Omental fat pad (tissue), 3 donors: ENCODE measurements at regions not wholly inside any gene's neighbourhood (a gene's known extent, or its start where the extent isn't known, plus 50 kb on each side); places are given as distances from the start of the nearest gene placed in this dataset.

ENCODE experiments used
- ATAC-seq: fragments of 150-250 bp; one replicate; pipeline ENCODE4 v1.9.1; 2016; ENCODE audit warnings: mild to moderate bottlenecking, moderate library complexity; ENCODE audit not compliant: low FRiP score
- DNase-seq: peaks from one replicate; pipeline ENCODE4 v3.0.0-alpha.2; 2019; ENCODE audit warnings: low spot score
- TF ChIP-seq, protein P1 (sequence below), 3 donors: fragments of 450-650 bp; IDR thresholded peaks; one replicate each; pipeline ENCODE4 v1.5.1; 2016 to 2017; ENCODE audit warnings: antibody characterized with exemption in 3 of 3, mild to moderate bottlenecking in 3 of 3, moderate library complexity in 2 of 3

DNA sequence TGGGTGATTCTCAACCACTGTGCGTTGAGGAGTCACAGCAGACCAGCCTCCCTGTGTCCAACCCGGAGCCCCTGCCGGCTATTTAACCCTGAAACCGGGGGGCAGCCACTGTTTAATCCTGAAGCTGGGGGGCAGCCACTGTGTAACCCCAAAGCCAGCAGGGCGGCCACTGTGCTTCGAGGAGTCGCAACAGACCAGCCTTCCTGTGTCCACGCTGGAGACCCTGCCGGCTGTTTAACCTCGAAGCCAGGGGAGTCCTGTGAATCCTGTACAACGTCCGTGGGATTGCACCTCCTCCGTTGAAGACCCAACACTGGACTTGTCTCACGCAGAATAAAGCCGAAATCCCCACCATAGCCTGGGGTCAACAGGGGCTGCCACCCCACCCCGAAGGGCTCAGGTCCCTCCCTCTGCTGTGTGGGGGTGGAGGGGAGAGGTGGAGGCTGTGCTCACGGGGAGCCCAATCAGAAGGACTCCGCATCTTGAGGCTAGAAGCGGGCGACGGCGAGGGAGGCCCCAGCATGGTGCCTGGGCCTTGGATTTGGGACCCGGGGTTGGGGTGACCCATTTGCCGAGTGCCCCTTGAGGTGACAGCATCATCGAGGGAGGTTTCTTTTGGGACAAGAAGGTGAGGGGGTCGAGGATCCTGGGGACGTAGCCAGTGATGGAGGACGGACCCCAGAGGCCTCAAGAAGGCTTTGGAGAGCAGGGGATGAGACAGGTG, 94.9 kb downstream of the ADRA2C start:
- TF ChIP-seq, protein P1, sequence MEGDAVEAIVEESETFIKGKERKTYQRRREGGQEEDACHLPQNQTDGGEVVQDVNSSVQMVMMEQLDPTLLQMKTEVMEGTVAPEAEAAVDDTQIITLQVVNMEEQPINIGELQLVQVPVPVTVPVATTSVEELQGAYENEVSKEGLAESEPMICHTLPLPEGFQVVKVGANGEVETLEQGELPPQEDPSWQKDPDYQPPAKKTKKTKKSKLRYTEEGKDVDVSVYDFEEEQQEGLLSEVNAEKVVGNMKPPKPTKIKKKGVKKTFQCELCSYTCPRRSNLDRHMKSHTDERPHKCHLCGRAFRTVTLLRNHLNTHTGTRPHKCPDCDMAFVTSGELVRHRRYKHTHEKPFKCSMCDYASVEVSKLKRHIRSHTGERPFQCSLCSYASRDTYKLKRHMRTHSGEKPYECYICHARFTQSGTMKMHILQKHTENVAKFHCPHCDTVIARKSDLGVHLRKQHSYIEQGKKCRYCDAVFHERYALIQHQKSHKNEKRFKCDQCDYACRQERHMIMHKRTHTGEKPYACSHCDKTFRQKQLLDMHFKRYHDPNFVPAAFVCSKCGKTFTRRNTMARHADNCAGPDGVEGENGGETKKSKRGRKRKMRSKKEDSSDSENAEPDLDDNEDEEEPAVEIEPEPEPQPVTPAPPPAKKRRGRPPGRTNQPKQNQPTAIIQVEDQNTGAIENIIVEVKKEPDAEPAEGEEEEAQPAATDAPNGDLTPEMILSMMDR (IDR thresholded peaks at IDR 0.05) = no peak
- DNase-seq = no peak
- ATAC-seq = no peak

DNA sequence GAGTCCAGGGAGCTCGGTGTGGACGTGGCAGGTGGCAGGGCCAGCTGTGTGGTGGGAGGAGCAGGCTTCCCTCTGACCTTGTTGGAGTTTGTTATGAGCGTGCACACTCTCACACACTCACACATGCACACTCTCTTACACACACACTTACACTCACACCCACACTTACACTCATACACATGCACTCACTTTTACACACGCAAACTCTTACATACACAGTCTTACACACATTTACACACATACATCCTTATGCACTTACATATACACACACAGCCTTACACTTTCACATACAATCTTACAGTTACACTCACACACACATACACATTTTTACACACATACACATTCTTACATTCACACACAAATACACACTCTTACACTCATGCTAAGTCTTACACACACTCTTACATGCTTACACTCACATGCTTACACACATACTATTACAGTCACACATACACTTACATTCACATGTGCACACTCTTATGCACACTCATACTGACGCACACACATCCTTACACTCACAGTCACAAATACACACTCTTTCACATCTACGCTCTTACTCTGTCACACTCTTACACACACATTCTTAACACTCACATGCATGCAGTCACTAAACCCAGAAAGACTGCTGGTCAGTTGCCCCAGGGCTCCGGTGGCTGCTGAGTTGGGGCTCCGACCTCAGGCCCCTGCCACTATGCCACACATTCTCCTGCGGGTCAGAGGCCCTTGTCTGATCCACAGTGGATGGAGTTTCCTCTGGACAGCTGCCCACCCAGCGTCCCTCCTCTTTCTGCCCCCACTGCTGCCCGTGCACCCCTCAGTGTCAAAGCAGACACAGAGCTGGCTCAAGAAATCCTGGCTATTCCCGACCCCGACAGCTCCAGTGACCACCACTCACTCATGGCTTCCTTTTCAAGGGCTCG, 95.8 kb downstream of the ADRA2C start:
- TF ChIP-seq, protein P1 (IDR thresholded peaks at IDR 0.05) = no peak

DNA sequence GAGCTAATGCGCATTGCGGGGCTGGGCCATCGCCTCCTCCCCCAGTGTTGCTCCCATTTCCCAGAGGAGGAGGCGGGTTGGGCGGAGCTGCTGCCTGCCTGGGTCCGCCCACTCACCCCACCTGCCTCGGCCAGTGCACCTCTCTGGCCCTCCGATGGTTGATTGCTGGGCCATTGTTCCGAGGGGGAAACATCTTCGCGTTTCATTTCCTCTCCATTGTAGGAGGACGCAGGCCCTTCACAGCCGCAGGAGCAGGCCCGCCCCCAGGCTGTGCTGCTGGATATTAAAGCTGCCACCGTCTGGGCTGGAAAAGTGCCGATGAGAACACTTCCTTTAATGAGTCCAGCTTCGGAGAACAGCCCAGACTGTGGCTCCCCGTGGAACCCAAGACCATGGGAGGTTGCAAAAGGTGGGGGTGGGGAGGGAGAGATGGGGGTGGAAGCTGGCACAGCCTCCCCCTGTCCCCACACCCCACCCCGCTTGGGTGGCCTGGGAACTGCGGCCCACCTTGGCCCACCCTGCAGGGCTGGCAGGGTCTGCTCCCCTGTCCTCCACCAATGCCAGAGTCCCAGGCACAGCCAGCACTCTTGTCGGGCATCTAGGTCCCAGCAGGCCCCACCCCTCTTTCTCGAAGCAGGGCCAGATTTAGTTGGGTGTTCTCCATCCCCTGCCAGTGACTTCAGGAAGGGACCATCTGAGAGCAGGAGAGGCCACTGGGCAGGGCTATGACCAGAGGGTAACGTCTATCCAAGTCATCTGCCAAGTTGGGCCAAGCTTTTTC, 96.6 kb downstream of the ADRA2C start:
- TF ChIP-seq, protein P1 (IDR thresholded peaks at IDR 0.05) = no peak
- DNase-seq = no peak
- peak; percentile 20 for ATAC-seq

More for the DNA sequence above, 95.8 kb downstream of the ADRA2C start:
- no peak for ATAC-seq
- DNase-seq = no peak

DNA sequence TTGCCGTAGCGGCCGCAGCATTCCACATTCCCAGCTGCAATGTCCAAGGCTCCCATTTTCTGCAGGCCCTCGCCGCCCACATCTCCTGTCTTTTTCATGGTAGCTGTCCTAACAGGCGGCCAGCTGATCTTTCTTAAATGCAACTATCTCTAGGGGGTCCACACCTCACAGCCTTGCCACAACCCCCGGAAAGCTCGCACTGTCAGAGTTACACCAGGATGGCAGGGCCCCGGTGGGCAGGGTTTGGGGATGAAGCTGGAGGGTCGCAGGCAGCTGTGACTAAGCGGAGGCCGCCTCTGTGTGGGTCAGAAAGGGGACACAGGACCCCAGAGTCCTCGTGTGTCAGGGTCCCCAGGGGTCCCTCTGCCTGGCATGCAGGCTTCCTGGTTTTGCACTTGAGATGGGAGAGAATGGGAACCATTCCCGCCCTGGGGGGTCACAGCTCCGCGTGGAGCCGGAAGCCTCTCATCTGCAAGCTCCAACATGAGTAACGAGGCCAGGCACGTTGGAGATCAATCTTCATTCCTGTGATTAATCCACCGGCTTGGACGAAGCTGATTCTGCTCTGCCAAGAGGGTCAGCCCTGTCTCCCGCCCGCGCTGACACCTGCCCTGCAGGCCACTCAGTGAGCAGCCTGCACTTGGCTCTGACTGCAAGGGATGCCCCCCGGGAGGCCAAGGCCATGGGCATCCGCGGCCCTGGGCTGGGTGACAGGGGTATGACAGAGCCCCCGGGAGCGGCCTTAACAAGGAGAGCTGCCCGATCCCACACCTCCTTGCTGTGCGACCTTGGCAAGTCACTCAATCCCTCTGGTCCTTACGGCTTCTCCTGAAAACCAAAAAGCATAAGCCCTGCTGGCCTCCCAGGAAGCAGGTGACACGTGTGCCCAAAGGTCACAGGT, 97.9 kb downstream of the ADRA2C start:
- TF ChIP-seq, protein P1 (IDR thresholded peaks at IDR 0.05) = no peak
- ATAC-seq (no peak), DNase-seq (no peak)

DNA sequence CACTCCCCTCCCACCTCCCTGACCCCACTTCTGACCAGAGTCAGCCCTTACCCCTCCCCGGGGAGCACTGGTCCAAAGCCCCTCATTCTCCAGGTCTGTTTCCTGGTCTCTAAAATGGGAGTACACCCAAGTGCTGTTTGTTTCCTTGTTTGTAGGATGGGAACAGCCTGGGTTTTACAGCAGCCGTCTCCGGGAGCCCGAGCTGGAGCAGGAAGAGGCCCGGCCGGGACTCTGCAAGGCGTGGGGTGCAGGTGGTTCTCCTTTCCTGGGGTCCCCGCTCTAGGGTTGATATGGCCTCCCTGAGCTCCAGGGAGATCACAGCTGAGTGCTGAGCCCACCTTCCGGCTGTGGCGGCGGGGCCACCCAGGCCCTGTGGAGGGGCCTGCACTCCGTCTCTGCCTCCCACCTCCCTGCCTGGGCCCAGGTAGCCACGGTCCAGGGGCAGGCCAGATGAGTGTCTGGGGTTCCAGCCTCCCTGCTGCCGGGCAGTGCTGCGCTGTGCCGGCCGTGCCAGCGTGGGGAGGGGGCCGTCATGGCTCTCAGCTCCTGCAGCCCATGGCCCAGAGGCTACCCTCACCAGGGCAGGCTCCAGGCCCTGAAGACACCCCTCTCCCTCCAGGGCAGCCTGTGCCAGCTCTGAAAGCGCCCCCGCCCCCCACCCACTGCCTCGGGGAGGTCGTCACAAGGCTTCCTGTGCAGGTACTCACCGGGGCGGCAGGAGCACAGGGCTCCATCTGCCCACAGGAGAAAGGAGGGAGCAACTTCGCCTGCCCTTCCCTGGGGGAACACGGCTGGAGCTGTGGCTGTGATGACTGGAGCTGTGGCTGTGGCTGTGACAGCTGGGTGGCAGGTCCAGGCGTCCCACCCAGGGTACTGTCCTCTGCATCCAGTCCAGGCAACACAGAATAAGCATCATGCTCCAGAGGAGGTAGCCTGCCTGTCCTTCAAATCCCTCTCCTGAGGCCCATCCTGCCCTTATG, 98.8 kb downstream of the ADRA2C start:
- TF ChIP-seq, protein P1 (IDR thresholded peaks at IDR 0.05) = no peak
- ATAC-seq (no peak), DNase-seq (no peak)
